Stimulated activated CD4-positive, alpha-beta T cell treated with anti-CD3 and anti-CD28 coated beads, Interleukin-4, amount 100 ng/mL, for 1 hour (primary cell): ENCODE measurements at regions not wholly inside any gene's neighbourhood (a gene's known extent, or its start where the extent isn't known, plus 50 kb on each side); places are given as distances from the start of the nearest gene placed in this dataset.
"Not testable (repeated sequence)": the region's sequence is repeated elsewhere in the genome, so short reads cannot be mapped to it uniquely, and the experiment has no call there.

Source experiments
- DNase-seq: peaks from one replicate; pipeline ENCODE4 v3.0.0-alpha.2; 2020

GRCh38 chr2:129191530-129191929, 787.9 kb upstream of the RAB6C start:
- DNase-seq = no peak

- no peak for DNase-seq
Observed at GRCh38 chr2:129192117-129192516, 787.3 kb upstream of the RAB6C start.

- DNase-seq = no peak
Observed at GRCh38 chr2:129192841-129193253, 786.6 kb upstream of the RAB6C start.

GRCh38 chr2:129193961-129194360, 785.5 kb upstream of the RAB6C start:
- no peak for DNase-seq

- DNase-seq = no peak
Observed at GRCh38 chr2:129199501-129199900, 780.0 kb upstream of the RAB6C start.

- no peak for DNase-seq
Observed at GRCh38 chr2:129201696-129202095, 777.8 kb upstream of the RAB6C start.

- DNase-seq = no peak
Observed at GRCh38 chr2:129203331-129203730, 776.1 kb upstream of the RAB6C start.

GRCh38 chr2:129204581-129204980, 774.9 kb upstream of the RAB6C start:
- not testable (repeated sequence) for DNase-seq

GRCh38 chr2:129205176-129205575, 774.3 kb upstream of the RAB6C start:
- no peak for DNase-seq

- DNase-seq = no peak
Observed at GRCh38 chr2:129205766-129206165, 773.7 kb upstream of the RAB6C start.

GRCh38 chr2:129212299-129212958, 767.0 kb upstream of the RAB6C start:
- DNase-seq = no peak

- no peak for DNase-seq
Observed at GRCh38 chr2:129224022-129224421, 755.4 kb upstream of the RAB6C start.

- no peak for DNase-seq
Observed at GRCh38 chr2:129224486-129224885, 755.0 kb upstream of the RAB6C start.

GRCh38 chr2:129229196-129229595, 750.3 kb upstream of the RAB6C start:
- DNase-seq = no peak

GRCh38 chr2:129229830-129230441, 749.5 kb upstream of the RAB6C start:
- no peak for DNase-seq

GRCh38 chr2:129231924-129232323, 747.5 kb upstream of the RAB6C start:
- DNase-seq = no peak

GRCh38 chr2:129233166-129233565, 746.3 kb upstream of the RAB6C start:
- no peak for DNase-seq

GRCh38 chr2:129233751-129234406, 745.6 kb upstream of the RAB6C start:
- DNase-seq = no peak

GRCh38 chr2:129236601-129237000, 742.9 kb upstream of the RAB6C start:
- DNase-seq = no peak

GRCh38 chr2:129237966-129238725, 741.3 kb upstream of the RAB6C start:
- DNase-seq = no peak

- no peak for DNase-seq
Observed at GRCh38 chr2:129239141-129239540, 740.3 kb upstream of the RAB6C start.

- DNase-seq = no peak
Observed at GRCh38 chr2:129240061-129240460, 739.4 kb upstream of the RAB6C start.

GRCh38 chr2:129242269-129242668, 737.2 kb upstream of the RAB6C start:
- no peak for DNase-seq

- DNase-seq = no peak
Observed at GRCh38 chr2:129247751-129248150, 731.7 kb upstream of the RAB6C start.
